GM10266 (cell line): ENCODE measurements at regions not wholly inside any gene's neighbourhood (a gene's known extent, or its start where the extent isn't known, plus 50 kb on each side); places are given as distances from the start of the nearest gene placed in this dataset.

Source experiments
- DNase-seq: peaks from one replicate; pipeline ENCODE4 v3.0.0; 2012; ENCODE audit errors: extremely low spot score
- TF ChIP-seq, protein P1 (sequence below): IDR thresholded peaks from 2 replicates; pipeline ENCODE4 v1.5.1; 2012; ENCODE audit warnings: mild to moderate bottlenecking, low read depth; ENCODE audit not compliant: control insufficient read depth, insufficient read depth; ENCODE audit errors: missing control alignments

DNA sequence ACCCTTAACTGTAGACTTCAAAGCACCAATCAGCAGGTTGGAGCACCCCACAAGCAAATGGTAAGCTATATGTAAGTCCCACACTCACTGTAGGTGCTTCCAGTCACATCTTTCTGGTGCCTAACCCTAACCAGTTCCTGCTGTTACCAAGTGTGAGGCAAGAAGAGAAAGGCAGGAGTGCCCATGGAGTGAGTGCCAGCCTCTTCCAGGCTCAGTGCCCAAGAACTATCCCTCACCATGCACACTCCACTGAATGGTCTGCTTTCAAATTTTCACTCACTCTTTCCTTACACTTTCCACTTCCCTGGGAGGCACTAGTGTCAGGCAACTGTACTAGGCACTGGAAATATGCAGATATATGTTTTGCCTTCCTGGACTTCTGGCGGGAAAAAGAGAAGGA is 62.2 kb upstream of the ZDHHC17 start:
- DNase-seq, result no peak

DNA sequence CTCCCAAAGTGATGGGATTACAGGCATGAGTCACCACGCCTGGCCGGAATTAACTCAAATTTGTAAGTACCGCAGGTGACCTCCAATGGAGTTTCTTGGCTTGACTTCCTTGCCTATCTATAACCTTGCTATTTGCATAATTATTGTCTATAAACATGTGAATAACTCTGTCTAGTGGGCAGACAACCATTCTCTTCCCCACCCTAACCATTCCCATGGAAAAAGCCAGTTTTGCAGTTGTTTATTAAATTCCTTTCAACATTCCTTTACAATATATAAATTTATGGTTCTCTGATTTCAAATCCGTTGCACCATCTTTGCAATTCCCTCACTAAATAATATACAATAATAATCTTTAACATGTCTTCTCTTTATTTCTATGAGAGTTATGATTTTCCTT is 61.0 kb upstream of the ZDHHC17 start:
- DNase-seq, result no peak
- TF ChIP-seq, protein P1, sequence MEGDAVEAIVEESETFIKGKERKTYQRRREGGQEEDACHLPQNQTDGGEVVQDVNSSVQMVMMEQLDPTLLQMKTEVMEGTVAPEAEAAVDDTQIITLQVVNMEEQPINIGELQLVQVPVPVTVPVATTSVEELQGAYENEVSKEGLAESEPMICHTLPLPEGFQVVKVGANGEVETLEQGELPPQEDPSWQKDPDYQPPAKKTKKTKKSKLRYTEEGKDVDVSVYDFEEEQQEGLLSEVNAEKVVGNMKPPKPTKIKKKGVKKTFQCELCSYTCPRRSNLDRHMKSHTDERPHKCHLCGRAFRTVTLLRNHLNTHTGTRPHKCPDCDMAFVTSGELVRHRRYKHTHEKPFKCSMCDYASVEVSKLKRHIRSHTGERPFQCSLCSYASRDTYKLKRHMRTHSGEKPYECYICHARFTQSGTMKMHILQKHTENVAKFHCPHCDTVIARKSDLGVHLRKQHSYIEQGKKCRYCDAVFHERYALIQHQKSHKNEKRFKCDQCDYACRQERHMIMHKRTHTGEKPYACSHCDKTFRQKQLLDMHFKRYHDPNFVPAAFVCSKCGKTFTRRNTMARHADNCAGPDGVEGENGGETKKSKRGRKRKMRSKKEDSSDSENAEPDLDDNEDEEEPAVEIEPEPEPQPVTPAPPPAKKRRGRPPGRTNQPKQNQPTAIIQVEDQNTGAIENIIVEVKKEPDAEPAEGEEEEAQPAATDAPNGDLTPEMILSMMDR, result no peak

More for the DNA sequence above, 62.2 kb upstream of the ZDHHC17 start:
- TF ChIP-seq, protein P1, result no peak

DNA sequence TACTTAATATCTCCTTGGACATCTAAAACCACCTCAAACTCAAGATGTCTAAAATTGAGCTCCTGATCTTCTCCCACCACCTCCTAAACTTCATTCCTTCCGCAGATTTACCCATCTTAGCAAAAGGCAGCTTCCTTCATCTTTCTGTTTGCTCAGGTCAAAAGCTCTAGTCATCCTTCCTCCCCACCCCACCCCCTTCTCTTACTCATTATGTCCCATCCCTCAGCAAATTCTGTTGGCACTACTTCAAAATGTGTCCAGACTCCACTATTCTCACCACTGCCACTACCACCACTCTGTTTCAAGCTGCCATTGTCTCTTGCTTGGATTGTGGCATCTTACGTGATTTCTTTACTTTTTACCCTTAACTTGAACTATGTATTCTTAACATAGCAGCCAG is 59.2 kb upstream of the ZDHHC17 start:
- TF ChIP-seq, protein P1, result no peak
- DNase-seq, result no peak

DNA sequence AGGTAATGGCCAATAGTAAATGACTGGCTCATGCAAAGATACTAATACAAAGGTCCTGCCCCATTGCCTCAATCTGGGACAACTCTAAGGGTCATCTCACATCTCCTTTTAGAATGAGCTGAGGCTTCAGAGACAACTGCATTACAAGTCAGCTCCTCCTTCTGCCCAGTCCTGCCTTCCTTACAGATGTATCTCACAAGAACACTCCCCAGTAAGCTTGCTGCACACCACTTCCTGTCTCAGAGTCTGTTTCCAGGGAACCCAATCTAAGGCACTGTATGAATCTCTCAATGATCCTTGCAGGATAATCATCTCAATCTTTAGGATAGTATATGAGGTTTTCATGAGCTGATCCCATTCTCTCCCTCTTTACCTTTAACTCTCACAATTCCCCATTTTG is 57.8 kb upstream of the ZDHHC17 start:
- TF ChIP-seq, protein P1, result no peak
- no peak for DNase-seq

DNA sequence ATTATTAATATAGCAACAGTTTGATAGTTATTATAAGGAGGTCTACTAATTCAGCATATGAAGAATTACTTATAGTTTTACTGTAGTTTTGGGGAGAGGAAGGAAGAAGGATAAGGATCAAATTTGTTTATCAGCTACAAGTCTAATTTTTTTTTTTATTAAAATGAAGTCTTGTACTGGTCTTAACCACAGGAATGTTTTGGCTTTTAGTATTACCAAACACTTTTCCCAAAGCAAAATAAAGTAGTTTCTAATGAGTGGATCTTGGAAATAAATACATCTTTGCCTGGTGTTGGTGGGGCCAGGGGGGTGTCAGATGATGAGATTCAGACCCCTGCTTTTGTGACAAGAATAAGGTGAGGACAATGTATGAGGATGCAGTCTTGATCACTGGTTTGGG is 57.2 kb upstream of the ZDHHC17 start:
- TF ChIP-seq, protein P1, result no peak
- no peak for DNase-seq

DNA sequence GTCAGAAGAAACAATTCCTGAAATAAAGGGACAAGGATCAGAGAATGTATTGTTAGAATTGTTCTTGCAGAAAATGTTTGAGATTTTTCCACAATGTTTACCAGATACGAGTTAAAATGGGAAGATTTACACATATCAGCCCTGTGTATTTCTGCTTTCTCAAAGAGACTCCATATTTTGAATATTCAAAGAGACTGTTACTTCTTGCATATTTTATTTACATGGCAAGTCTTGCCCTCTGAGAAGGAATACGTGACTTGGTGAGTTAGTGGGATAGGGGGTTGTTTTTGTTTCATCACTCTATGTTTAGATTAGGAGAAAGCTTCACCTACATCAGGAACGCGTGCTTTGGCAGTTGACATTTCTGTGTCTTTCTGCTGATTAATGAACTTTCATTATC is 56.1 kb upstream of the ZDHHC17 start:
- no peak for DNase-seq
- TF ChIP-seq, protein P1, result no peak

DNA sequence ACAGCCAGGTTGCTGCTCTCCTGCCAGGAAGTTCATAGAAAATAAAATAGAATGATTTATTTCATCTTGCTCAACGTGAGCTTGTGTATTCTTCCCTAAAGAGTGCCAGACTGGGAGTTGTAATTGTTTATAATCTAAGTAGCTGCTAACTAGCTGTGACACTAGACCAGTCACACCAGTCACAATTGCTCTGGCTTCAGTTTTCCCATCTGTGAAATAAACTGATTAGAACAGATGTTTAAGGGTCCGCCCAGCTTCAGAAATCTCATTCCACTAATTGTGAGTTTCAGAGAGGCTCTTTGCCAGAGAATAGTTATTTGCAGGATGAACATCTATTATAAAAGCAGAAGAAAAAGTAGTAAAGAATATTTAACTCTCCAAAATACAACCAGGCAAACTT is 55.6 kb upstream of the ZDHHC17 start:
- TF ChIP-seq, protein P1, result no peak
- no peak for DNase-seq
